ENCODE measurements at regions not wholly inside any gene's neighbourhood (a gene's known extent, or its start where the extent isn't known, plus 50 kb on each side); places are given as distances from the start of the nearest gene placed in this dataset.

- no peak for TF ChIP-seq CTCF (IDR thresholded peaks at IDR 0.05; ENCODE audit: insufficient read depth, missing control alignments)
- DNase-seq (ENCODE audit: insufficient read length, low spot score) = no peak
- no peak for FAIRE-seq
Measured at GRCh38 chr13:42717176-42717575, 64.2 kb upstream of the FAM216B start.

- DNase-seq (ENCODE audit: insufficient read length, low spot score) (no peak), FAIRE-seq (no peak)
- no peak for TF ChIP-seq CTCF (IDR thresholded peaks at IDR 0.05; ENCODE audit: insufficient read depth, missing control alignments)
Measured at GRCh38 chr13:42720113-42720857, 61.1 kb upstream of the FAM216B start.

GRCh38 chr13:42720858-42721219, 60.5 kb upstream of the FAM216B start:
- FAIRE-seq = no peak
- TF ChIP-seq CTCF (IDR thresholded peaks at IDR 0.05; ENCODE audit: insufficient read depth, missing control alignments) = no peak

GRCh38 chr13:42722883-42723539, 58.4 kb upstream of the FAM216B start:
- no peak for FAIRE-seq
- no peak for TF ChIP-seq CTCF (IDR thresholded peaks at IDR 0.05; ENCODE audit: insufficient read depth, missing control alignments)
- DNase-seq (ENCODE audit: insufficient read length, low spot score) = no peak

More at GRCh38 chr13:42720858-42721219, 60.5 kb upstream of the FAM216B start:
- DNase-seq (ENCODE audit: insufficient read length, low spot score) = no peak

- DNase-seq (ENCODE audit: insufficient read length, low spot score) = no peak
Measured at GRCh38 chr13:42728507-42729180, 52.7 kb upstream of the FAM216B start.

GRCh38 chr13:42729857-42730402, 51.5 kb upstream of the FAM216B start:
- DNase-seq (ENCODE audit: insufficient read length, low spot score) (no peak), FAIRE-seq (no peak)
- no peak for TF ChIP-seq CTCF (IDR thresholded peaks at IDR 0.05; ENCODE audit: insufficient read depth, missing control alignments)

More at GRCh38 chr13:42728507-42729180, 52.7 kb upstream of the FAM216B start:
- no peak for FAIRE-seq
- no peak for TF ChIP-seq CTCF (IDR thresholded peaks at IDR 0.05; ENCODE audit: insufficient read depth, missing control alignments)

Data from D721Med (cell line).